Activated CD8-positive, alpha-beta memory T cell treated with anti-CD3 and anti-CD28 coated beads, Interleukin-2, amount 50 U/mL, for 48 hours (primary cell): ENCODE measurements at regions not wholly inside any gene's neighbourhood (a gene's known extent, or its start where the extent isn't known, plus 50 kb on each side); places are given as distances from the start of the nearest gene placed in this dataset.
"Not testable (repeated sequence)": the region's sequence is repeated elsewhere in the genome, so short reads cannot be mapped to it uniquely, and the experiment has no call there.

Experiments
- DNase-seq: peaks from one replicate; pipeline ENCODE4 v3.0.0-alpha.2; 2020

DNA sequence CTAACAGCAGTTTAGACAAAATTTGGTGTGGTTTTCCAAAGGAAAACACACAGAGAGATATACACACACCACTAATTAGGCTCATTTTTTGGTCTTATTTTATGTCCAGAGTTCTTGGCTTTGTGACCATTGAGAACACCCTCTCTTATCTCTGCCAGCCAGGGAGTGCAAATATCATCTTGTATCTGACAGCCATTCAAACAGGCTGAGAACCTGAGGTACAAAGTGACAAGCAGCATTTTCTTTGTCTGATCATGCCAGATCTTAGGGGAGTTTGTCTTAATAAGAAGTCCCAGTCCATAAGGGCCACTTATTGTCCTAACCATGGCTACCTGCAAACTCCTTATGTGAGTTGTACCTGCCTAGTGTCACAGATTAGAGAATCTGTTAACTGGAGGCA is 1165.2 kb downstream of the BRINP3 start:
- DNase-seq = no peak

- DNase-seq = no peak
Observed at GRCh38 chr1:189313488-189313887, 1164.2 kb downstream of the BRINP3 start.

DNA sequence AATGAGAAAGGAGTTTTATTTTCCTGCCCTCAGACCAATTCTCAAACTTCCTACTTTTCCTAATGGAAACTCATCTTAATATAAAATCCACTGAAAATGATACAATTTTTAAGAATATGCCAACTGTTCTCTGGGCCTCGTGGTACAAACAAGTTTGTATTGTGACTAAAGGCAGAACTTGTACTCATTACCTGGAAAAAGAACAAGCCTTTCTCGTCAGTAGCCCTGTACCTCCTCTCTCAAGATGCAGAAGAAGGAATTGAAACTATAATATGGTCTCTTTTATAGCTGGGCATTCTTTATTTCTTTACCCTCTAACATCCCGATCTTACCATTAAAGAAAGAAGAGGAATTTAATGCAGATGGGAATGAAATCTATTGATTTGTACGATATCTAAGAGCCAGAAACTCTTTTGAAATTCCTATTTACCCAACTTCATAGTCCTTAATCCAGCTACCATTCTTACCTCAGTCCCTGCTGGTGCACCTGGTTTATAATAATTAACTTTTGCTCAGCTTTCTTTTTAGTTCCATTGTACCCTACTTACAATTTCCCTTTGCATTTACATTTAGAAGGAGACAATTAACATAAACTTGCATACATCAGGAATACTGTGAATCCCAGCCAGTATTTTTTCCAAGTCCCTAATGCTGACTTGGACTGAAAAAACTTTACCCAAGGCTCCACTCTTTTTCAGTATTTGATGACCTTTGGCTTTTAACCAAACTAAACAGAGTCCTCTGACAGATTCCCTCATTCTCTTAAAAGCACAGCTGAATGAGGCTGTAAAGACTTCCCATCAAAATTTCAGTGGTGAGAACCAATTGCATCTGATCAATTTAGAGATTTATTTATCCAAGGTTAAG is 1162.4 kb downstream of the BRINP3 start:
- DNase-seq = no peak

DNA sequence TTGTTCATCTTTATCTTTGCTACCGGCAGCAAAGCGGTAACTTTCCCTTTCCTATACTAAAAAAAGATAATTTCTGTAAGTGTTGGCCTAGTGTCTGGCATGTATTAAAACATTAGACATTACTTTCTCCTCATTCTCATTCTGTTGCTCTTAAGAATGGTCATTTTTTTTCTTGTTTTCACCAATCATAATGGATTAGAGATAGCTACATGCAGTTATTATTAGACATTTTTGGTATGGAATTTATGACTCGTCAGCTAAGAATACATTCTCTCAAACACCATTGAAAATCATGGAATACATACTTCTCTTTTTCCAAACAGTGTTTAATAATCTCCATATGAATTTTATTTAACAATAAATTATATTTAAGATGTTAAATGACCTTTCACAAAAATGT is 1154.6 kb downstream of the BRINP3 start:
- DNase-seq = no peak

DNA sequence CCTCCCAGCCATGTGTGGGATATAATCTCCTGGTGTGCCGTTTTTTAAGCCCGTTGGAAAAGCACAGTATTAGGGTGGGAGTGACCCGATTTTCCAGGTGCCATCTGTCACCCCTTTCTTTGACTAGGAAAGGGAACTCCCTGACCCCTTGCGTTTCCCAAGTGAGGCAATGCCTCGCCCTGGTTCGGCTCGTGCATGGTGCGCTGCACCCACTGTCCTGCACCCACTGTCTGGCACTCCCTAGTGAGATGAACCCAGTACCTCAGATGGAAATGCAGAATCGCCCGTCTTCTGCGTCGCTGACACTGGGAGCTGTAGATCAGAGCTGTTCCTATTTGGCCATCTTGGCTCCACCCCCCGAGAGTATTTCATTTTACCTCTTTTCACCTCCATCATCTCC is 1146.6 kb downstream of the BRINP3 start:
- DNase-seq = not testable (repeated sequence)

DNA sequence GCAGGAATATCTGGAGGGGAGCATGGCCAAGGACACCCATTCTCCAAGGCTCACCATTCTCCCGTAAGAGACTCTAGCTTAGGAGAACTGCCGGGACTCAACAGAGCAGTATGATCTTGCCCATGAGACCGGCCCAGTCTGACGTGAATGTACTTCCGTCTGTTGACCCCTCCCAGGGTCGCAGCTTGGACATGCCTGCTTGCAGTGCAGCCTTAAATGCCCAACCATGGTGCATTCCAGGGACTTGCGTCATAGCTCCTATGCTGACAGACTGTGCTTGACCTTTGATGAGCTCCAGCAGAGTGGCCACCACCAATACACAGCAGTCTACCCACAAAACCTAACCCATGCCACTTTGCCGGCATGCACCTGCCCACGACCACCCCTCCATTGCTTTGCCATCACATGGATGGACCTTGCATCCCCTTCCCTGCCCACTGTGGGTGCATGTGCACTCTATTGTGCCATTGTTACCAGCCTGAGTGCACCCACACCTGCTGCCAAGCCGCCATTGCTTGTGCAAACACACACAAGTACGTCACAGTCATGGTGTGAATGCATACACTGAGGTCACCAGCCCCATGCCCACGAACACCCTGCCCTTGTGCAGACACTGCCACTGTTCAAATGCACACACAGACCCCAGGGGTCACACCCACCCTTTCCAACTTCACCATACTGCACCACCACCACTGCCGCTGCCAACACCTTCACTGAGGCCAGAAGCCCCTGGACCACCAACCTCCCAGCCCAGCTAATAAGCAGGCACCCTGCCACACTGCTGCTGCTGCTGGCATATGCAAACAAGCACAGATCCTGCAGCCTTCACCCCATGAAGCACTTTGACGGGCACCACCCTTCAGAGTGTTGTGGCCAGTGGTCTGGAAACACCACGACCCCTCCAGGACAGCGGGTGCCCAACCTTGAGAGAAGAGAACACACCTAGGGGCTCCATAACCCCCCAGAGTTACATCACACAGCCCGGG is 1141.3 kb downstream of the BRINP3 start:
- no peak for DNase-seq

GRCh38 chr1:189349607-189350006 is 1128.1 kb downstream of the BRINP3 start:
- no peak for DNase-seq

DNA sequence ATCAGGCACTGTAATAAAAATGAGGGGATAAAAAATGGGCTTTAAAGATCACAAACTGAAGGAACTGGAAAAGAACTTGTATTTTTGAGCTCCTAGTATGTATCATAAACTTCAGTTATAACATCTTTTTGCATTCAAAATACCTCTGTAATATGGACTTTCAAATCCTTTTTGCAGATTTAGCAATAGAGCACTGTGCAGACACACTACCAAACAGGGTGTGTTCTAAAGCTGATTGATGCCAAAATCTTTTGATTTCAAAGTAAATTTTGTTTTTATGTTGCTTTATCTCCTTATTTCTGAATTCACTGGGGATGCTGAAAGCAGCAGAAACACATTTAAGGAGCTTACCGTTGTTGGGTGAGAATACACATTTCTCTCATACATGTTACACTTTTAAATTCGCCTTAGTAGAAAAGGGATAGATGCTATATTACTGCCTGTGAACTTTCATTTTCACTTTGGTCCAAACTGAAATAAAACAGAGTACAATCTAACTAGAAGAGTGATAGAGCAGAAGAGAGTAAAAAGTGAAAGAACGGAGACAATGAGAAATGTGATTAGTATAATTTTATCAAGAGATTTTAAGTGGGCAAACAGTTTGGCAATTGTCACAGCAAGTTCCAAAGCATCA is 1126.6 kb downstream of the BRINP3 start:
- no peak for DNase-seq

DNA sequence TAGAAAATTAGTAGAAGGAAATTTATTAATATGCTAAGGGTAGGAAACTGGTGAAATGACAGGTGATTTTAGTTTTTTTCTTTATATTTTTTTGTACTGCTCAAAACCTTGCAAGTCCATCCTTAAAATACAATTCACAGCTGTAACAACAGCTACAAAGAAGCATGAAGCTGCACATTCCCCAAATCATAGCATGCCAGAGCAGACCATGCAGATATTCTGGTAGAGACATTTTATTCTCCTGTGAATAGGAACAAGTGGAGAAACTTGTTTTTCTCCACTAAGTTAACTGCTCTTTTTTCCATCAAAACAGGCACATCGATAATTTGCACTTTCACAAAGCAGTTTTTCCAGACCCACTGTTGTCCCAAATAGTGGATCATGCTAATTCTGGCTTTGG is 1125.7 kb downstream of the BRINP3 start:
- no peak for DNase-seq

- no peak for DNase-seq
Observed at GRCh38 chr1:189356206-189356605, 1121.5 kb downstream of the BRINP3 start.

DNA sequence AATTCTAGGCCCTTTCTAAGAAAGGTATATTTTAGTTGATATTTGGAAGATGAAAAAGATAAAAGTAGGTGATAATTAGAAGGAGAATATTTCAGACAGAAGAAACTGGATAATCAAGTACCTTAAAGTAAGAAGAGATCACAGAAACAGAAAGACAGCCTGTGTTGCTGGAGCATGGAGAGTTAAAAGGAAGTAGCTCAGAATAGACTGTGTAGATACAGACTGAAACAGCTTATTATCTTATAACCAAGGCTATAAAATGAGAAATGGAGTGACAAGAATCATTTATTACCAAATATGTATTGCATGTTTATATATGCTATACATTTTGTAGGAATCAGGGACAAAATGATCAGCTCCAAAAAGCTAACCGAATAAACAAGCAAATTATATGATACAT is 1120.3 kb downstream of the BRINP3 start:
- DNase-seq = no peak

GRCh38 chr1:189369612-189370011 is 1108.1 kb downstream of the BRINP3 start:
- no peak for DNase-seq

DNA sequence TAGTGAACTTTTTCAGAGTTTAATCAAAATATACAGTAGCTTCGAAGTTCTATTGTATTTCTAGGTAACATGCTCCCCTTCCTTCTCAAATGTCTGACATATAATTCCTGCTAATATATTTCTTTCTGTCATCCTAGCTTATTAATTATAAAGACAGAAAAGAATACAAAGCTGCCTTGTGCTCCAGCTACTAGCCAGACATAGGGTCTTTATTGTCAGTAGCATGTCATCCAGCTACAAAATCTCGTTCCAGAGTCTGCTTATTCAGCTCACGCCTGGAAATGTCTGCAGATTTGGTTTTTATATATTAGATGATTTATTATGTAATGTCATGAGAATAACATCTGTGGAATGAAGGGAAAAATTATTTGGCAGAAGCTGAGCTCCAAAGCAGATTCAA is 1102.8 kb downstream of the BRINP3 start:
- no peak for DNase-seq

DNA sequence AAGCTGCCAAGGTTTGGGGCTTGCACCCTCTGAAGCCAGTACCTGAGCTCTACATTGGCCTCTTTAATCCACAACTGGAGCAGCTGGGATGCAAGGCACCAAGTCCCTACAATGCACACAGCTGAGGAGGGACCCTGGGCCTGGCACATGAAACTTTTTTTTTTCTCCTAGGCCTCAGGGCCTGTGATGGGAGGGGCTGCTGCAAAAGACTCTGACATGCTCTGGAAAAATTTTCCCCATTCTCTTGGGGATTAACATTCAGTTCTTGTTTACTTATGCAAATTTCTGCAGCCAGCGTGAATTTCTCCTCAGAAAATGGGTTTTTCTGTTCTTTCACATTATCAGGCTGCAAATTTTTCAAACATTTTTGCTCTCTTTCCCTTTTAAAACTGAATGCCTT is 1072.2 kb downstream of the BRINP3 start:
- no peak for DNase-seq

DNA sequence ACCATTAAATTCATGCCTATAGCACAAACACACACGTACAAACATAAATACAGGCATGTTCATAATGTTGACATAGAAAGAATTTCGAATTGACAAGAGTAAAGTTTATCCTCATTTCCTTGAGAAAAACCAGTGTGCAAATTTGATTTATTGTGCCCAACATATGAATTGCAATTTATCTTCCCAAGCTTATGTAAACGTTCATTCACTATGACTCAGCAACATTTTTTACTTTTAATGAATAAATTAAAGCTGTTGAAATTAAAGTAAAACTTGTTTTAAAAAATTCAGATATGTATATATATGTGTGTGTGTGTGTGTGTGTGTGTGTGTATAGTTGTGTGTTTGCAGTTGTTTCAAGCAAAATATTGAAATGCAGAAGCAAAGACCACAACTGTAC is 1067.9 kb downstream of the BRINP3 start:
- no peak for DNase-seq

DNA sequence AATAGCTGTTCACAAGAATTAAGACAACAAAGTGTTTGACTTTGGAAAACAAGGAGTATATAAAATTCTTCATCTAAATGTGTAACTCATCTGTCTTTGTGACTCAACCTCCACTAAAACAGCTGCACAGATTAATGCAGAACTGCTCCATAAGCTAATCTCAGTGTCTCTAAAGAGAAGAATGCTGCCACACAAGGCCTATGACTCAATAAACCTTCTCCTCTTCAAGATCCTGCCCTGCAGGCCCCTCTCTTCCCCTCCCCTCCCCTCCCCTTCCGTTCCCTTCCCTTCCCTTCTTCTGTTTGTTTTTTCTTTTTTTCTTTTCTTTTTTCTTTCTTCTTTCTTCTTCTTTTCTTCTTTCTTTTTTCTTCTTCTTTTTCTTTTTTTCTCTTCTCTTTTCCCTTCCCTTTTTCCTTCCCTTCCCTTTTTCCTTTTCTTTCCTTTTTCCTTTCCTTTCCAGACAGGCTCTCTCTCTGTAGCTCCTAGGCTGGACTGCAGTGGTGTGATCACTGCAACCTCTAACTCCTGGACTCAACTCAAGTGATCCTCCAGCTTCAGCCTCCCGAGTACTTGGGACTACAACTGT is 1052.8 kb downstream of the BRINP3 start:
- DNase-seq = no peak

- DNase-seq = no peak
Observed at GRCh38 chr1:189429610-189430009, 1048.1 kb downstream of the BRINP3 start.

DNA sequence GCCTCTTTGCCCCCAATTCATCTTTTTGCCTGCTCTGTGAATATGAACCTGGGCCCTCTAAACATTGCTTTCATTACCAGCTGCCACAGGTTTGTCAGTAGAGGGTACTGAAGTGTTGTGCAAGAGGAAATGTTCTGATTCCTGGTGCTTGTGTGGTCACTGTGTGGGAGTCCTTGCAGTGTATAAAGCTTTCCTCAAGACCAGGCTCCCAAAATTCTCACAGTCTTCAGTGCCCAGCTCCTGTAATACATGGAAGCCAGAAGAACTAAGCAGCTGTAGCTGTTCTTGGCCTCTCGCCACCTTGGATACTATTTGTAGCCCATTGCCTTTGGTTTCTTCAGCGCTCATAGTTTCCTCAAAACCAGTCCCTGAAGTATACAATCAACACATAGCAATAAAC is 1046.2 kb downstream of the BRINP3 start:
- no peak for DNase-seq

DNA sequence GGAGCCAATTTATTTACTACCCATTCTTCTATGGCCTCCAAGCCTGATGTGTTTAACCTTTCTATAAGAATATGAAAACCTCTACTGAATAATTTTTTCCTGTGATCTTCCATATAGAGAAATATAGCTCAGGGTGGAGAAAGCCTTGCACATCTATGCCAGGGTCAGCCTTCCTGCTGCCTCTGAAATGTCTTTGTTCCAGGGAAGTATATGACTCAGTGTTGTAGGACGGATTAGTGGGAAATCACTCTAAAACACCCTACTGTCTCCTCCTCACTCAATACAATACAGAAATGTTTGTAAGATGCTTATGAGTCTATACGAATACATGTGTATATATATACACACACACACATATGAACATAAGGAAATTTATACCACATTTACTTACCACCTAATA is 1044.9 kb downstream of the BRINP3 start:
- no peak for DNase-seq

DNA sequence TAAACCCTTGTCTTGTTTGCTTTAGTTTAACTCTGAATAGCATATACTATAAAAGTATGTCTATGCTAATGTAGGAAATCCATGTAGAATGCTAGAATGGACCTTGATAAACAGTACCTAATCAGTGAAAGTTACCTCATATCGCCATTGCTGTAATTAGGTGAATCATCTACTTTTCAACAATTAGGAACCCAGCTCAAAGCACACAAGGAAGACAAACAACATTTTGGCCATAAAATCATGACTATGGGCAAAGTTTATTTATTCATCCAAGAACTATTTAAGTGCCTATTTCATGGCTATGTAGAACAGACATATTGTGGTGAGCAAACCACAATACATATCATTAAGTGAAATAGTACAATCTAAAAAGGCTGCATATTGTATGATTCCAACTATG is 1043.2 kb downstream of the BRINP3 start:
- no peak for DNase-seq

- no peak for DNase-seq
Observed at GRCh38 chr1:189435398-189435797, 1042.3 kb downstream of the BRINP3 start.

DNA sequence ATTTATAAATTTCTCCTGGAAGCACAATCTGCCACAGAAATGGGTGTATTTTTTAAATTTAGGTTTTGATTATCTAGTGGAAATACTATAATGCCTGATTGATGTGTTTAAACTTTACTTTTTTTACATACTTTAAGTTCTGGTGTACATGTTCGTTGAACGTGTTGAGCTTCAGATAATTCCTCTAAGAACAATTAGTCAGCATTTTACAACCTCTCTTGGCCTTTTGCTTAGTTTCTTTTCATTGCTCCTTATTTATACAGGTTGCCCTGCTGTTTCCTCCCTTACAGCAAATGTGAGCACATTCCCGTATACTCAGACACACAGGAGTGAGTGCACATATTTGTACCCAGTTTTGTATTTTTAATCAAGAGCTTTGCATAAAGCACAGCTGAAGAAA is 1038.9 kb downstream of the BRINP3 start:
- no peak for DNase-seq

DNA sequence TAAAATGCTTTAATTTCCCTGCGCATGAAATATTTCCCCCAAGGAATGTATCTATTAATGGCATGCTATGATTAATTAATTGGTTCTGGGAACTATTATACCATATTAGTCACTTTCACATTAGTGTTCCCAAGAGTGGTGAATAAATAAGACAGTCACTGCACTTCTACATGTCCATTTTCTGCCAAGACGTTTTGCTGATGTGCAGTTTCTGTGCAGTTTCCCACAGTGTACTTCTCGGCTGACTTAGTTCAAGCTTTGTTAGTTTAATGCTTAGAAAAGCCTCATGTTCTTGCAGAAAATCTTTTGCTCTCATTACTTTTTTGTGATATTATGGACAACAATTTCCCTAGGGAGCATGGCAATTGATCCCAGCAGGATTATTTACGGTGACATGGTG is 1014.5 kb downstream of the BRINP3 start:
- DNase-seq = no peak
